A172 (cell line): ENCODE measurements at regions not wholly inside any gene's neighbourhood (a gene's known extent, or its start where the extent isn't known, plus 50 kb on each side); places are given as distances from the start of the nearest gene placed in this dataset.
A peak's percentile ranks its signal among the peaks of the same experiment; 100 is the strongest.
"Not testable (repeated sequence)": the region's sequence is repeated elsewhere in the genome, so short reads cannot be mapped to it uniquely, and the experiment has no call there.

ENCODE experiments used
- DNase-seq: peaks from one replicate; pipeline ENCODE4 v3.0.0-alpha.2; 2015; ENCODE audit warnings: low spot score

GRCh38 chr3:115252679-115253078 lies 105.6 kb upstream of the ZBTB20 start:
- no peak for DNase-seq

- DNase-seq, result no peak
These were observed 107.6 kb upstream of the ZBTB20 start for GRCh38 chr3:115254492-115255196.

- DNase-seq, result no peak
These were observed 108.1 kb upstream of the ZBTB20 start for GRCh38 chr3:115255197-115255585.

- no peak for DNase-seq
These were observed 123.8 kb upstream of the ZBTB20 start for GRCh38 chr3:115270849-115271248.

- DNase-seq, result peak; percentile 76
These were observed 125.1 kb upstream of the ZBTB20 start for GRCh38 chr3:115272036-115272824.

- no peak for DNase-seq
These were observed 128.8 kb upstream of the ZBTB20 start for GRCh38 chr3:115275896-115276295.

GRCh38 chr3:115279939-115280338 lies 132.9 kb upstream of the ZBTB20 start:
- DNase-seq, result no peak

- no peak for DNase-seq
These were observed 133.4 kb upstream of the ZBTB20 start for GRCh38 chr3:115280506-115280905.

- no peak for DNase-seq
These were observed 134.9 kb upstream of the ZBTB20 start for GRCh38 chr3:115281697-115282675.

GRCh38 chr3:115284980-115285379 lies 137.9 kb upstream of the ZBTB20 start:
- DNase-seq, result no peak

GRCh38 chr3:115286529-115287197 lies 139.6 kb upstream of the ZBTB20 start:
- DNase-seq, result no peak

- DNase-seq, result no peak
These were observed 140.1 kb upstream of the ZBTB20 start for GRCh38 chr3:115287198-115287597.

- DNase-seq, result no peak
These were observed 145.0 kb upstream of the ZBTB20 start for GRCh38 chr3:115292131-115292530.

GRCh38 chr3:115292677-115293165 lies 145.6 kb upstream of the ZBTB20 start:
- DNase-seq, result no peak

- no peak for DNase-seq
These were observed 146.2 kb upstream of the ZBTB20 start for GRCh38 chr3:115293321-115293720.

GRCh38 chr3:115301364-115301860 lies 154.3 kb upstream of the ZBTB20 start:
- DNase-seq, result no peak

GRCh38 chr3:115317953-115318352 lies 170.9 kb upstream of the ZBTB20 start:
- not testable (repeated sequence) for DNase-seq

- peak; percentile 92 for DNase-seq
These were observed 174.3 kb upstream of the ZBTB20 start for GRCh38 chr3:115321400-115321805.

- no peak for DNase-seq
These were observed 175.8 kb upstream of the ZBTB20 start for GRCh38 chr3:115322901-115323300.

GRCh38 chr3:115323380-115323779 lies 176.3 kb upstream of the ZBTB20 start:
- DNase-seq, result no peak

GRCh38 chr3:115324056-115324455 lies 177.0 kb upstream of the ZBTB20 start:
- no peak for DNase-seq
